Activated CD4-positive, alpha-beta T cell treated with anti-CD3 and anti-CD28 coated beads, Interleukin-2, amount 10 ng/mL, durations not matched to agents 24 days and 14 days (primary cell): ENCODE measurements at regions not wholly inside any gene's neighbourhood (a gene's known extent, or its start where the extent isn't known, plus 50 kb on each side); places are given as distances from the start of the nearest gene placed in this dataset.

Source experiments
- DNase-seq: peaks from one replicate; pipeline ENCODE4 v3.0.0; 2022
- H3K27ac Mint-ChIP-seq: one replicate; pipeline ENCODE4 v1.8.0; 2022; ENCODE audit warnings: mild to moderate bottlenecking, mixed read lengths
- H3K27me3 Mint-ChIP-seq: one replicate; pipeline ENCODE4 v1.8.0; 2022; ENCODE audit warnings: mixed read lengths
- H3K36me3 Mint-ChIP-seq: one replicate; pipeline ENCODE4 v1.8.0; 2022; ENCODE audit warnings: low read depth, mild to moderate bottlenecking, mixed read lengths
- H3K4me1 Mint-ChIP-seq: one replicate; pipeline ENCODE4 v1.8.0; 2021; ENCODE audit warnings: mixed read lengths
- H3K4me3 Mint-ChIP-seq: one replicate; pipeline ENCODE4 v1.8.0; 2022; ENCODE audit warnings: mild to moderate bottlenecking, moderate library complexity, mixed read lengths
- H3K9me3 Mint-ChIP-seq: one replicate; pipeline ENCODE4 v1.8.0; 2021; ENCODE audit warnings: mixed read lengths
- intact Hi-C: fragments of 100-400 bp; cut with micrococcal nuclease; formaldehyde crosslinking; loops from one replicate; pipeline ENCODE4 v1.15.1; 2023

DNA sequence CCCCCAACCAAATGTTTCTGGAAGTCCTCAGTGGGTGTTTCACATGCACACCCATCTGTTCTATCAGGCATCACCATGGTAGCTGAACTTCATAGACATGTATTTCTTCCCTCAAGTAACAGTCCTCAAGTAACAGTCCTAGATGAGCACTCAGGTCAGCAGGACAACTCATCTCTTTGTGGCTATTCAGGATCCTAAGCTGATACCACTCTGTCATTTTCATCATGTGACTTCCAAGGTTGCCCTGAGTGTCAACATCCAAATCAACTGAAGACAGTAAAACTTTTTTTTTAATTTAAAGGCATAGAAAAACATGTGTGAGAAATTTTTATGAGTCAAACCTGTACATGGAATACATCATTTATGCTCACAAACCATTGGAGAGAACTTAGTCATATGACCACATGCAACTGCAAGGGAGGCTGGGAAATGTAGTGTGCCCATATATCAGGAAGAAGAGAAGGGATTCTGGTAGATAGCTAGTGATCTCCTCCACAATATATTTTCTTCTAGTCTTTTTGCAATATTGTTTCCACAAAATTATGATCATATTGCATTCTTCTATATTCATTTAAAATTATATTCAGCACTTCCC is 64.2 kb upstream of the FST start:
- no peaks in the 10 kb centered on the region for H3K27me3 Mint-ChIP-seq
- intact Hi-C loops = no loop called here
- no peaks in the 10 kb centered on the region for H3K36me3 Mint-ChIP-seq
- no peak for DNase-seq
- peaks cover 7% of the 10 kb centered on the region for H3K4me1 Mint-ChIP-seq
- no peak overlapping the region for H3K27ac Mint-ChIP-seq
- no peaks in the 10 kb centered on the region for H3K9me3 Mint-ChIP-seq
- no peak overlapping the region for H3K4me3 Mint-ChIP-seq

DNA sequence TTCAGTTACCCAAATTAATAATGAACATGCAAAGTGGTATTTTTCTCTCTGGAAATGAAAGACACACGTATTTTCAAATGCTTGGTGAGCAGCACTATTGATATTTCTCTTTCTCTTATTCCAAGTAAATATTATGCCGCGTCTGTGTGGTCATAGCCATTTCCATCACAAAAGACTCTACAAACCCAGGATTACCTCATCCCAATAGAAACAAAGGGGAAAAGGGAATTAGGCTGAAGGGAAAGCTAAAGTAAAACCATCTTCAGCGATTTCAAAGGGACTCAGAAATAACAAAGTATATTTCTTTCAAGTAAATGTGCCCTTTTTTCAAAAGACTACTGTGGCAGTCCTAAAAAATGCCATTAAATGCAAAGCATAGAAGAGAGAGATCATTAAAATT is 62.0 kb upstream of the FST start:
- intact Hi-C loops = no loop called here
- H3K4me3 Mint-ChIP-seq = no peak overlapping the region
- H3K4me1 Mint-ChIP-seq = no peaks in the 10 kb centered on the region
- no peaks in the 10 kb centered on the region for H3K36me3 Mint-ChIP-seq
- H3K9me3 Mint-ChIP-seq = no peaks in the 10 kb centered on the region
- no peak overlapping the region for H3K27ac Mint-ChIP-seq
- peaks cover 9% of the 10 kb centered on the region for H3K27me3 Mint-ChIP-seq
- DNase-seq = no peak

DNA sequence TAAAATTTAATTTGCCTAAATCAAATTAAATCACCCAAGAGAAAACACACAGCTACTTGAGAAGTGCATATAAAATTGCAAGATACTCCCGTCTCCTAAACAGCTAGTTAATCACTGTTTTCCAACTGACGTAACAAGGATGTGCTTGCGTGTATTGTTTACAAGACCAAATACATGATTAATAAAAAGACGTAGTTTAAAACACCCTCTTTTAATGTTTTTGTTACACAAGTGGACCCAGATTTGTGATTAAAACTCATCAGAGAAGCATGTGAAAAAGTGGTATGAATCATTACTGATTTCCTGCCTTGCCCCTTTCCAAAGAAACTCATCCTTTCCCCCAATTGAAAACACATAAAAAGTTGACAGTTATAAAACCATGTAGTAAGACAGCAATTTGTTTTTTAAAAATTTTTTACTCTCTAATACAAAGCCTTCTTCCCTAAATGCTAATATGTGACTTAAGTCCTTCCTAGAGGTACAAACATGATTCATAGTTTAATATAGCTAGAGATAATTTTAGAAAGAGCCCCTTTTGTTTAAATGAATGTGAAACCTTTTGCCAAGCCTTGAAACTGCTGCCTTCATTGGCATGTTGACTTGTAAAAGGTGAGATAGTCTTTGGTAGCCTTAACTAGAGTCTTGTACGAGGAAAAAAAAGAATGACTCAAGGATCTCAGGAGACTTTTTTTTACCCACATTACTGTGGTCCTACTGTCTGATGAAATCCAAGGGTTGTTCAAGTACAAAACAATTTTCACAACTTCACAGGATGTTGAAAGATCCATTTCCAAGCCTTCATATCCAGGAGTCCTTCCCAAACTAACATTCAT is 61.4 kb upstream of the FST start:
- no peaks in the 10 kb centered on the region for H3K4me1 Mint-ChIP-seq
- H3K27ac Mint-ChIP-seq = no peak overlapping the region
- H3K27me3 Mint-ChIP-seq = peaks cover 11% of the 10 kb centered on the region
- intact Hi-C loops = no loop called here
- no peak for DNase-seq
- H3K36me3 Mint-ChIP-seq = no peaks in the 10 kb centered on the region
- no peak overlapping the region for H3K4me3 Mint-ChIP-seq
- H3K9me3 Mint-ChIP-seq = no peaks in the 10 kb centered on the region

DNA sequence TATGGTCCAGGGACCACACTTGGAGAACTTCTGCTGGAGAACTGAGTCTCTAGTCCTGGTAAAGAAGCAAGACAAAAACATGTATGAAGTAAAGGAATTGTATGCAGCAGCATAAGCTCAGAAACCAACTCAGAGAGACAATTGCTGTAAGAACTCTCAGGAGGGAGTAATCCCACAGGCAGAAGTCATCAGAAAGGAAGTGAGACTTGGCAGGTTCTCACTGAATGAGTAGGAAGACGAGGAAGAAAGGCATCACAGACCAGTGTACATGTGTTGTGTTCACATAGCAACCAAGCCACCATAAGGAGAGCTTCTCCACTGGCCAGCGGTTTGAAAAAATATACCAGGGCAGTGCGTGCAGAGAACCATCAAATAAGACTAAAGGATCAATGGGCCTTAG is 57.9 kb upstream of the FST start:
- intact Hi-C loops = no loop called here
- Mint-ChIP-seq H3K27me3 (peaks cover 14% of the 10 kb centered on the region), H3K36me3 (no peaks in the 10 kb centered on the region)

DNA sequence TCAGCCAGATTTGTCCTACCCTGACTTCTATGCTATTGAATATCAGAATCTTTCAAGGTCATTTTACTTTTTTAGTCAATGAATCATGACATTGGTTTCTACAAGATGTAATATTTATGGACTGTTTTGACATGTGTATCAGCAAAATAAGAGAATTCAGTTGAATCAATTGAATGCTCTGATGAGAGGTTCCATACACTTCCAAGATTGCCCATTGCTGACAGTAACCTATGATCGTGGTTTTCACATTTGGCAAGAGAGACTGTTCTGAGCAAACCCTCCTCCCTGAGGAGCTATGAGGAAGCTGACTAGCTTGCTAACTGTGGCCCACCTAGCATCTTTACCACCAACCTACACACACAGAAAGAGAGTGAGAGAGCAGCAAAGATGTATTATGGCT is 56.7 kb upstream of the FST start:
- Mint-ChIP-seq H3K4me3 (no peak overlapping the region), H3K9me3 (no peaks in the 10 kb centered on the region), H3K36me3 (no peaks in the 10 kb centered on the region), H3K27me3 (peaks cover 14% of the 10 kb centered on the region), H3K4me1 (no peaks in the 10 kb centered on the region), H3K27ac (no peak overlapping the region)
- no peak for DNase-seq
- intact Hi-C loops = no loop called here

More for the DNA sequence above, 57.9 kb upstream of the FST start:
- Mint-ChIP-seq H3K27ac (no peak overlapping the region), H3K4me3 (no peak overlapping the region), H3K4me1 (no peaks in the 10 kb centered on the region), H3K9me3 (no peaks in the 10 kb centered on the region)
- no peak for DNase-seq

DNA sequence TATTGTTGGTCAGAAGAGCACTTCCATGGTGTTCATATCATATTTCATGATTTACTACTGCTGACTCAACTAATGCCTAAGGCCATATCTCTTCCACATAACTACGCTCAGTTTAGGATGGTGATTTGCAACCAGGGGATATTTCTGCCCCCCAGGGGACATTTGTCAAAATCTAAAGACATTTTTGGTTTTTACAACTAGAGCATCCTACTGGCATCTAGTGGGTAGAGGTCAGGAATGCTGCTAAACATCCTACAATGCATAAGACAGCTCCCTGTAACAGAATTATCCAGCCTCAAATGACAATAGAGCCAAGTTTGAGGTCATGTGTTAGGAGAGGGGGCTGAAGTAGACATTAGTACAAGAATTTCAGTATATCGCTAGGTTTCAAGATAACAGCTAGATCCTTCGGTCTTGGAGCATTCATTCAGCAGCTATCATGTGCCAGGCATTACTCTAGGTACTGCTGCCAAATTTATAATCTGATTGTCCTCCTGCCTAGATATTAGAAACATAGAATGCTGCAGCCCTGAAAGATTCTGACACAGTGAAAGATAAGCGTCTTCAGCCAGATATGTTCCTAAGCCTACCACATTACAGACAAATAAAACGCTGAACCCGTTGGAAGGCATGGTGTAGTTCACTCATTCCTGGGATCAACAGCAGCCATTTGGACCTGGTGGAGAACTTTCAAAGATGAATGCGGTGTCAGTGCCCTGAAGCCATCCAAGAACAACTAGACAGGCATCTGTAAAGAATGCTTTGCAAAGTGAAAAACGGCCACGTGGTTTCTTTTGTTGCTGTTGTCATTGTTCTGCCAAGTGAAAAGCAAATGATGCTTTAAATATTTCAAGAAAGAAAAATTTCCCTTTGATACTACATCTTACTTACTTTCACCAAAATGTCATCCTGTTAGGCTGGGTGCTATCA is 55.5 kb upstream of the FST start:
- no peak overlapping the region for H3K27ac Mint-ChIP-seq
- intact Hi-C loops = loop anchor here (5.0 kb wide), 1 partner anchor 792 kb away; no protein-coding TSS in a partner anchor
- no peaks in the 10 kb centered on the region for H3K4me1 Mint-ChIP-seq
- no peaks in the 10 kb centered on the region for H3K9me3 Mint-ChIP-seq
- no peaks in the 10 kb centered on the region for H3K36me3 Mint-ChIP-seq
- no peak for DNase-seq
- H3K27me3 Mint-ChIP-seq = peaks cover 22% of the 10 kb centered on the region
- no peak overlapping the region for H3K4me3 Mint-ChIP-seq

DNA sequence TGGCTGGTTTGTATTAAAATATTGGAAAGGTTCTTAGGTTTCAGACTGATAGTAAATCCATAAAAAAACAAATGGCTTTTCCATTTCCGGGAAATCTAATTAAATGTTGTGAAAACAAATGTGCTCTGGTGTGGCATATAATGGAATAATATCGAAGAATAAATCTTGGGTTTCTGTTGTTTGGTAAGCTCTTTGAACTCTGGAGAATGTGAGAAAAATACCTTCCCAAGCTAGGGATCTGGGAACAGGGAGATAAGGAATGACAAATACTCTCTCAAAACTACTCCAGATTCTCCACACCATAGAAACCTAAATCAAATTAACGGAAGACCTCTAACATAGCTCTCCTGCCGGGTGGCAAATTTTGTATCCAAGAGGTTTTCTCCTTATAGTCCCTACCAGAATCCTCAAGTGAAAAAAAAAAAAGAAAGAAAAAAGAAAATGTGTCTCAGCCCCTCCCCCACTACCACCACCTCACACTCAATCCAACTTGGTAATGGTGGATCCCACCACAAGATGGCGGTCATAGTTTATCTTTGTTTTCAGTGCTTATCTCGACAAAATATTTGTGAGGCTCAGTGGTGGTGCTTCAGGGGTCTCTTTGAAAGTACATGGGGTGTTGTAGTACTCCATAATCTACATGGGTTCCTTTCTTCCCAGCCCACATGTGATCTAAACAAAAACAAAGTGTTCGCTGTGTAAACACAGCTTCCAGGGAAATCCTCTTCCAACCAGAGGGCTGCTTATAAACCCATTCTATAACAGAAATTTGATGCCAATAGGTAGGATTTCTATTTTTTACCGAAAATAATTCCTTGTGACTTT is 54.5 kb upstream of the FST start:
- no peaks in the 10 kb centered on the region for H3K36me3 Mint-ChIP-seq
- H3K27me3 Mint-ChIP-seq = peaks cover 25% of the 10 kb centered on the region
- H3K9me3 Mint-ChIP-seq = no peaks in the 10 kb centered on the region
- intact Hi-C loops = loop anchor here (5.0 kb wide), 1 partner anchor 791 kb away; no protein-coding TSS in a partner anchor
- no peaks in the 10 kb centered on the region for H3K4me1 Mint-ChIP-seq
- H3K27ac Mint-ChIP-seq = no peak overlapping the region
- no peak overlapping the region for H3K4me3 Mint-ChIP-seq
- DNase-seq = peak; percentile 70

DNA sequence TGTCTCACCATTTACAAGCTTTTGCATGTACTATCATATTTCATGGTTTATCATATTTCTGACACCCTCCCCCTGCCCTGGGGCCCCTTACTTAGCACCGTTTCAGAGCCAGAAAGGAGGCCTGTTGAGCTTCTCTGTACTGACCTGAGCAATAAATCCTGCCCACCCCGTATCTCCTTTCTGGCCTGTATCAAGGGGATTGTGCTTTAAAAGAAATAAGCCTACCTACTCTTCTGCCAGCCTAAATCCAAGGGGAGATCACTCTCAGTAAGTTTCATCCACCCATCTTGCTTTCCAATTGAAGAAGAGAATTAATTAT is 54.0 kb upstream of the FST start:
- no peaks in the 10 kb centered on the region for H3K36me3 Mint-ChIP-seq
- intact Hi-C loops = loop anchor here (5.0 kb wide), 1 partner anchor 791 kb away; no protein-coding TSS in a partner anchor
- no peaks in the 10 kb centered on the region for H3K9me3 Mint-ChIP-seq
- H3K27ac Mint-ChIP-seq = no peak overlapping the region
- no peak for DNase-seq
- peaks cover 23% of the 10 kb centered on the region for H3K27me3 Mint-ChIP-seq
- H3K4me3 Mint-ChIP-seq = no peak overlapping the region
- H3K4me1 Mint-ChIP-seq = no peaks in the 10 kb centered on the region

DNA sequence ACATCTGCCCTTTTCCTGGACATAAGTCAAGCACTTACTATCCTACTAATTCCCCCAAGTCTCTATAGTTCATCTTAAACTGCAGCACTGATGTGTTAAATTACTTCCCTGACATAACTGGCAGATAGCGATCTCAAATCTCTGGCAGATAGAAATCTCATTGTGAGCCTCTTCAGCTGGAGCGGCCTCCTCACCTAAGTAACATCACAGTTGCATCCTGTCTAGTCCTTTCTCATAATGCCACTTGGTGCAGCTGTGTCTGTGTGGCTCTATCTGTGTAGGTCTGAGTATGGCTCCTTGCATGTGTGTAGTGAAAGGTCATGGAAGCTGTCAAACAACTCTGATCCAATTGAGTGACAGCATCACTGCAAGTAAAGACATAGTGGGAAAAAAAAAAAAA is 53.6 kb upstream of the FST start:
- peaks cover 22% of the 10 kb centered on the region for H3K27me3 Mint-ChIP-seq

DNA sequence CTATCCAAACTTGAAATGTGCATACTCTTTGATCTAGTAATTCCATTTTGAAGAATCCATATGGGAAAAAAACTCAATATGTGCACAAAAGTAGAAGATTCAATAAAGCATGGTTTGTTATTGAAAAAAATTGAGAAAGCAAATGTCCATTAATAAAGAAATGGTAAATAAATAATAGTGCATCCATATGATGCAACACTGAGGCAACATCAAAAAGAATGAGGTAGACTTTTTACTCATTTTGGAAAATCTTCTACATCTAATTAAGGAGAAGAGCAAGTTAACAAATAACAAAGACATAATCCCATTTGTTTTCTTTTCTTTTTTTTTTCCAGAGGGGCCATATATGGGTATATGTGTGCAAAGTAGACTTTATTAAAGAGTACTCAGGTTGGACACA is 52.5 kb upstream of the FST start:
- H3K27me3 Mint-ChIP-seq = peaks cover 17% of the 10 kb centered on the region
- no peaks in the 10 kb centered on the region for H3K36me3 Mint-ChIP-seq
- intact Hi-C loops = loop anchor here (5.0 kb wide), 1 partner anchor 789 kb away; no protein-coding TSS in a partner anchor
- H3K9me3 Mint-ChIP-seq = no peaks in the 10 kb centered on the region
- no peak overlapping the region for H3K27ac Mint-ChIP-seq
- no peak for DNase-seq
- no peaks in the 10 kb centered on the region for H3K4me1 Mint-ChIP-seq
- H3K4me3 Mint-ChIP-seq = no peak overlapping the region

More for the DNA sequence above, 53.6 kb upstream of the FST start:
- Mint-ChIP-seq H3K9me3 (no peaks in the 10 kb centered on the region), H3K27ac (no peak overlapping the region), H3K36me3 (no peaks in the 10 kb centered on the region), H3K4me3 (no peak overlapping the region), H3K4me1 (no peaks in the 10 kb centered on the region)
- intact Hi-C loops = loop anchor here (5.0 kb wide), 1 partner anchor 790 kb away; no protein-coding TSS in a partner anchor
- no peak for DNase-seq

DNA sequence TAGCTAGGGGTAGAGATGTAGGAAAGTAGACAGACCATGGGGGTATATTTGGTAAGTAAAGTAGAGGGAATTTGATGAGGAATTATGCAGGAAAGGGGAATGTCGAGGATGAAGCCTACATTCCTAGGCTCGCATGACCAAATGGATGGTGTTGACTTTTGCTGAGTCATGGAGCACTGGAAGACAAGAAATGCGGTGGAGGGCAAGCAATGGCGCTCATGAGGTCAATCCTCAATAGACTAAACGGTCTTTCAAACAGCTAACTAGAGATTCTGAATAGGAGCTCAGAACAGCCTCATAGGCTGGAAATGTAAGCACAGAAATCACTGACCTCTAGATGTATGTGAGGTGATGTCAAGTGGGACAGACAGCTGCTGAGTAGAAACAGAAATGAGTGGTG is 50.7 kb upstream of the FST start:
- Mint-ChIP-seq H3K27me3 (peaks cover 10% of the 10 kb centered on the region), H3K9me3 (no peaks in the 10 kb centered on the region), H3K4me1 (no peaks in the 10 kb centered on the region), H3K4me3 (no peak overlapping the region), H3K36me3 (no peaks in the 10 kb centered on the region), H3K27ac (no peak overlapping the region)
- intact Hi-C loops = loop anchor here (5.0 kb wide), 1 partner anchor 788 kb away; no protein-coding TSS in a partner anchor
- no peak for DNase-seq

DNA sequence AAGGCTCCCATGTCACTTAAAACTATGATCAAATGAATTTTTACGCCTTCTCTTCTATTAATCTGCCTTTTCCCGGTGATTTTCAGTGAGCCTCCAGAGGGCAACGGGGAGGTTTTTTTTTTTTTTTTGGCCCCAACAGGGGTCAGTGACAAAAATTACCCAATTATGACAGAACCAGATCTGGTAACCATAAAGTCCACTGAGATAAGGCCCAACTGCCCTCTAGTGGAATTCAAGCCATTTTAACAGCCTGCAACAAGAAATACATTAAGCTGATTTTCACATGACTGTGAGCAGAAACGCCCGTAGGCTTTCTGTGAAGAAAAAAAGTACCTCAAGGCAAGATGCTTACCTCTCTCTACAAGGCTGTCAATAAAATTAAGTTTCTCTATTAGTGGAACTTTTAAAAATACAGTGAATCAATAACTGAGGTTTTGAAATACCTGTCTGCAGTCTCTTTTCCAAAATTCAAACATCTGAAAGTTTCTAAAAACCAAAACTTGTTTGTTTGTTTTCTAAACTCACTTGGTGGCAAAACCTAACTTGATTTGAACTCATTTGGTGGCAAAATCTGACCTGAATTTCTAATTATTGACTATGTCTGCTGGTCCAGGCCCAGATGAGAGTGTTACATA is 49.7 kb upstream of the FST start:
- Mint-ChIP-seq H3K4me1 (no peaks in the 10 kb centered on the region), H3K4me3 (no peak overlapping the region), H3K9me3 (no peaks in the 10 kb centered on the region), H3K27me3 (peaks cover 12% of the 10 kb centered on the region), H3K27ac (no peak overlapping the region), H3K36me3 (no peaks in the 10 kb centered on the region)
- intact Hi-C loops = no loop called here
- no peak for DNase-seq
